Testis (tissue), 2 donors: ENCODE measurements at regions not wholly inside any gene's neighbourhood (a gene's known extent, or its start where the extent isn't known, plus 50 kb on each side); places are given as distances from the start of the nearest gene placed in this dataset.
"Not testable (repeated sequence)": the region's sequence is repeated elsewhere in the genome, so short reads cannot be mapped to it uniquely, and the experiment has no call there.

ENCODE experiments used
- DNase-seq: peaks from one replicate; pipeline ENCODE4 v3.0.0-alpha.2; 2019
- H3K27ac ChIP-seq, 2 donors: fragments of 200-600 bp; sonication (generic); one replicate each; pipeline ENCODE4 v1.5.1; 2019
- H3K27me3 ChIP-seq: fragments of 200-600 bp; sonication (generic); one replicate; pipeline ENCODE4 v1.5.1; 2019
- H3K36me3 ChIP-seq: fragments of 200-600 bp; sonication (generic); one replicate; pipeline ENCODE4 v1.5.1; 2017; ENCODE audit warnings: low read depth; ENCODE audit errors: missing control alignments
- H3K4me1 ChIP-seq: fragments of 200-600 bp; sonication (generic); one replicate; pipeline ENCODE4 v1.5.1; 2019
- H3K4me3 ChIP-seq, 2 donors: fragments of 200-600 bp; sonication (generic); one replicate each; pipeline ENCODE4 v1.5.1; 2017 to 2019
- H3K9me3 ChIP-seq: fragments of 200-600 bp; sonication (generic); one replicate; pipeline ENCODE4 v1.5.1; 2017
- POLR2A ChIP-seq: fragments of 450-650 bp; IDR thresholded peaks from one replicate; pipeline ENCODE4 v1.6.1; 2017; ENCODE audit warnings: antibody characterized with exemption, mild to moderate bottlenecking, moderate library complexity
- WGBS, 2 donors: methylation state at CpG; one replicate each; pipeline ENCODE4 v1.1.5; 2018; 5-methylcytosine and 5-hydroxymethylcytosine counted together
- intact Hi-C: fragments of 100-400 bp; cut with DNase I; formaldehyde crosslinking; loops from one replicate; pipeline ENCODE4 v1.15.1; 2023; ENCODE audit warnings: low total_unique reads
- TF ChIP-seq, protein P1 (sequence below), 3 experiments: fragments of 450-650 bp in 2 of 3; fragments of 200-600 bp in 1 of 3; sonication (generic) in 1 of 3; IDR thresholded peaks; one replicate each; pipeline ENCODE4 v1.5.1; 2016 to 2019; ENCODE audit warnings: antibody characterized with exemption in 3 of 3, mild to moderate bottlenecking in 2 of 3, moderate library complexity in 1 of 3

- TF ChIP-seq, protein P1, sequence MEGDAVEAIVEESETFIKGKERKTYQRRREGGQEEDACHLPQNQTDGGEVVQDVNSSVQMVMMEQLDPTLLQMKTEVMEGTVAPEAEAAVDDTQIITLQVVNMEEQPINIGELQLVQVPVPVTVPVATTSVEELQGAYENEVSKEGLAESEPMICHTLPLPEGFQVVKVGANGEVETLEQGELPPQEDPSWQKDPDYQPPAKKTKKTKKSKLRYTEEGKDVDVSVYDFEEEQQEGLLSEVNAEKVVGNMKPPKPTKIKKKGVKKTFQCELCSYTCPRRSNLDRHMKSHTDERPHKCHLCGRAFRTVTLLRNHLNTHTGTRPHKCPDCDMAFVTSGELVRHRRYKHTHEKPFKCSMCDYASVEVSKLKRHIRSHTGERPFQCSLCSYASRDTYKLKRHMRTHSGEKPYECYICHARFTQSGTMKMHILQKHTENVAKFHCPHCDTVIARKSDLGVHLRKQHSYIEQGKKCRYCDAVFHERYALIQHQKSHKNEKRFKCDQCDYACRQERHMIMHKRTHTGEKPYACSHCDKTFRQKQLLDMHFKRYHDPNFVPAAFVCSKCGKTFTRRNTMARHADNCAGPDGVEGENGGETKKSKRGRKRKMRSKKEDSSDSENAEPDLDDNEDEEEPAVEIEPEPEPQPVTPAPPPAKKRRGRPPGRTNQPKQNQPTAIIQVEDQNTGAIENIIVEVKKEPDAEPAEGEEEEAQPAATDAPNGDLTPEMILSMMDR (IDR thresholded peaks at IDR 0.05), result no peak
- no peak for TF ChIP-seq POLR2A
- no peak for DNase-seq
- intact Hi-C loops, result no loop called here
- H3K9me3 ChIP-seq, result no peaks in the 10 kb centered on the region
- 43 to 48% methylated on average over 28 of the region's 28 CpGs for WGBS, 2 donors
- no peaks in the 10 kb centered on the region for H3K4me1 ChIP-seq
- H3K36me3 ChIP-seq, result no peaks in the 10 kb centered on the region
- no peak overlapping the region for H3K4me3 ChIP-seq
- H3K27me3 ChIP-seq, result no peaks in the 10 kb centered on the region
- H3K27ac ChIP-seq, result no peak overlapping the region
Observed at GRCh38 chr5:3325201-3325971, 270.2 kb upstream of the IRX1 start.

- Histone ChIP-seq H3K4me3 (no peak overlapping the region), H3K9me3 (no peaks in the 10 kb centered on the region), H3K4me1 (no peaks in the 10 kb centered on the region), H3K27me3 (no peaks in the 10 kb centered on the region), H3K36me3 (no peaks in the 10 kb centered on the region), H3K27ac (no peak overlapping the region)
- intact Hi-C loops, result no loop called here
- TF ChIP-seq, protein P1 (IDR thresholded peaks at IDR 0.05), result no peak
- TF ChIP-seq POLR2A, result no peak
- DNase-seq, result peak; percentile 19
- WGBS, 2 donors, result 67 to 75% methylated on average over 5 to 35 of the region's 36 CpGs
Observed at GRCh38 chr5:3324421-3325101, 271.1 kb upstream of the IRX1 start.

- H3K27ac ChIP-seq, intact Hi-C loops, H3K27me3 ChIP-seq, H3K4me1 ChIP-seq, H3K9me3 ChIP-seq, H3K4me3 ChIP-seq, H3K36me3 ChIP-seq, DNase-seq: not testable (repeated sequence)
- 69 to 87% methylated on average over 6 of the region's 6 CpGs for WGBS, 2 donors
Observed at GRCh38 chr5:3323966-3324365, 271.7 kb upstream of the IRX1 start.

GRCh38 chr5:3323144-3323543 lies 272.5 kb upstream of the IRX1 start:
- Histone ChIP-seq H3K9me3 (no peaks in the 10 kb centered on the region), H3K4me1 (no peaks in the 10 kb centered on the region), H3K36me3 (no peaks in the 10 kb centered on the region), H3K27ac (no peak overlapping the region), H3K27me3 (no peaks in the 10 kb centered on the region), H3K4me3 (no peak overlapping the region)
- TF ChIP-seq, protein P1 (IDR thresholded peaks at IDR 0.05), result no peak
- no peak for TF ChIP-seq POLR2A
- intact Hi-C loops, result no loop called here
- DNase-seq, result no peak
- 66 to 82% methylated on average over 3 of the region's 3 CpGs for WGBS, 2 donors

DNA sequence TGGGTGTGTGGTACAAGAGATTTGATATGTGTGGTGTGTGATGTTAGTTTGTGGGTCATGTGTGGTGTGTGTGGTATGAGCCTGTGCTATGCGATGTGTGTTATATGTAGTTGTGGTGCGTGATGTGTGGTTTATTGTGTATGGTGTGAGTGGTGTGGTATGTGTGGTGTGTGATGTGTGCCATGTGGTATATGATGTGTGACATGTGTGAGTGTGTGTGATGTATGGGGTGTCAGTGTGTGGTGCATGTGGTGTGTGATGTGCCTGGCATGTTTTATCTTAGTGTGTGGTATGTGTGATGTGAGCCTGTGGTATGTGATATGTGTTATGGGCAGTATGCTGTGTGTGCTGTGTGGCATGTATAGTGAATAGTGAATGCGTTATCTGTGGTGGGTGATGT lies 273.0 kb upstream of the IRX1 start:
- H3K4me1 ChIP-seq, result no peaks in the 10 kb centered on the region
- no peaks in the 10 kb centered on the region for H3K36me3 ChIP-seq
- H3K27me3 ChIP-seq, result no peaks in the 10 kb centered on the region
- intact Hi-C loops, result no loop called here
- H3K9me3 ChIP-seq, result no peaks in the 10 kb centered on the region
- H3K27ac ChIP-seq, result no peak overlapping the region
- 84 to 90% methylated on average over 3 of the region's 3 CpGs for WGBS, 2 donors
- no peak for DNase-seq
- no peak overlapping the region for H3K4me3 ChIP-seq
- TF ChIP-seq POLR2A, result no peak
